ENCODE measurements at regions not wholly inside any gene's neighbourhood (a gene's known extent, or its start where the extent isn't known, plus 50 kb on each side); places are given as distances from the start of the nearest gene placed in this dataset.

GRCh38 chr9:104339692-104340091 lies 164.4 kb upstream of the OR13F1 start:
- Histone ChIP-seq H3K4me3 (ENCODE audit: low read length in 3 of 3) (no peak overlapping the region), H3K9me3 (ENCODE audit: control insufficient read depth in 2 of 3, insufficient read depth in 1 of 3, low read length in 3 of 3) (no peaks in the 10 kb centered on the region), H3K9ac (ENCODE audit: low read length in 3 of 3) (no peak overlapping the region), H3K27ac (ENCODE audit: low read depth in 2 of 2, low read length in 2 of 2) (no peak overlapping the region), H3K4me1 (ENCODE audit: control insufficient read depth in 2 of 3, insufficient read depth in 2 of 3, low read depth in 1 of 3, low read length in 3 of 3) (no peaks in the 10 kb centered on the region), H3K36me3 (ENCODE audit: control insufficient read depth in 2 of 3, insufficient read depth in 3 of 3, low read length in 3 of 3) (no peaks in the 10 kb centered on the region), H3K27me3 (ENCODE audit: control insufficient read depth, insufficient read depth, low read length) (no peaks in the 10 kb centered on the region)
- FAIRE-seq: no peak
- TF ChIP-seq CTCF (IDR thresholded peaks at IDR 0.05; ENCODE audit: borderline replicate concordance, extremely low read depth, insufficient read depth): no peak
- intact Hi-C loops (cut with DNase I): no loop called here
- no peak for DNase-seq

- Histone ChIP-seq H3K36me3 (ENCODE audit: control insufficient read depth in 2 of 3, insufficient read depth in 3 of 3, low read length in 3 of 3) (no peaks in the 10 kb centered on the region), H3K9me3 (ENCODE audit: control insufficient read depth in 2 of 3, insufficient read depth in 1 of 3, low read length in 3 of 3) (no peaks in the 10 kb centered on the region), H3K27ac (ENCODE audit: low read depth in 2 of 2, low read length in 2 of 2) (no peak overlapping the region), H3K27me3 (ENCODE audit: control insufficient read depth, insufficient read depth, low read length) (no peaks in the 10 kb centered on the region), H3K4me1 (ENCODE audit: control insufficient read depth in 2 of 3, insufficient read depth in 2 of 3, low read depth in 1 of 3, low read length in 3 of 3) (no peaks in the 10 kb centered on the region), H3K9ac (ENCODE audit: low read length in 3 of 3) (no peak overlapping the region), H3K4me3 (ENCODE audit: low read length in 3 of 3) (no peak overlapping the region)
- no peak for TF ChIP-seq CTCF (IDR thresholded peaks at IDR 0.05; ENCODE audit: borderline replicate concordance, extremely low read depth, insufficient read depth)
- intact Hi-C loops (cut with DNase I): no loop called here
- FAIRE-seq (no peak), DNase-seq (no peak)
Measured at GRCh38 chr9:104342552-104342951, 161.5 kb upstream of the OR13F1 start.

- Histone ChIP-seq H3K27ac (ENCODE audit: low read depth in 2 of 2, low read length in 2 of 2) (no peak overlapping the region), H3K9me3 (ENCODE audit: control insufficient read depth in 2 of 3, insufficient read depth in 1 of 3, low read length in 3 of 3) (no peaks in the 10 kb centered on the region), H3K9ac (ENCODE audit: low read length in 3 of 3) (no peak overlapping the region), H3K4me1 (ENCODE audit: control insufficient read depth in 2 of 3, insufficient read depth in 2 of 3, low read depth in 1 of 3, low read length in 3 of 3) (no peaks in the 10 kb centered on the region), H3K36me3 (ENCODE audit: control insufficient read depth in 2 of 3, insufficient read depth in 3 of 3, low read length in 3 of 3) (no peaks in the 10 kb centered on the region), H3K27me3 (ENCODE audit: control insufficient read depth, insufficient read depth, low read length) (no peaks in the 10 kb centered on the region), H3K4me3 (ENCODE audit: low read length in 3 of 3) (no peak overlapping the region)
- intact Hi-C loops (cut with DNase I): no loop called here
- no peak for FAIRE-seq
- DNase-seq: no peak
- TF ChIP-seq CTCF (IDR thresholded peaks at IDR 0.05; ENCODE audit: borderline replicate concordance, extremely low read depth, insufficient read depth): no peak
Measured at GRCh38 chr9:104345061-104345460, 159.0 kb upstream of the OR13F1 start.

- H3K9ac ChIP-seq (ENCODE audit: low read length in 3 of 3): no peak overlapping the region
- no peaks in the 10 kb centered on the region for H3K9me3 ChIP-seq (ENCODE audit: control insufficient read depth in 2 of 3, insufficient read depth in 1 of 3, low read length in 3 of 3)
- H3K36me3 ChIP-seq (ENCODE audit: control insufficient read depth in 2 of 3, insufficient read depth in 3 of 3, low read length in 3 of 3): no peaks in the 10 kb centered on the region
- no peak overlapping the region for H3K27ac ChIP-seq (ENCODE audit: low read depth in 2 of 2, low read length in 2 of 2)
- FAIRE-seq: no peak
- no peak for DNase-seq
- H3K4me3 ChIP-seq (ENCODE audit: low read length in 3 of 3): no peak overlapping the region
- H3K27me3 ChIP-seq (ENCODE audit: control insufficient read depth, insufficient read depth, low read length): no peaks in the 10 kb centered on the region
- intact Hi-C loops (cut with DNase I): no loop called here
- H3K4me1 ChIP-seq (ENCODE audit: control insufficient read depth in 2 of 3, insufficient read depth in 2 of 3, low read depth in 1 of 3, low read length in 3 of 3): no peaks in the 10 kb centered on the region
- TF ChIP-seq CTCF (IDR thresholded peaks at IDR 0.05; ENCODE audit: borderline replicate concordance, extremely low read depth, insufficient read depth): no peak
Measured at GRCh38 chr9:104350541-104350940, 153.5 kb upstream of the OR13F1 start.
